ENCODE measurements at regions not wholly inside any gene's neighbourhood (a gene's known extent, or its start where the extent isn't known, plus 50 kb on each side); places are given as distances from the start of the nearest gene placed in this dataset.

- H3K4me2 ChIP-seq (ENCODE audit: low read depth, low read length, poor library complexity, severe bottlenecking): no peak overlapping the region
- no peaks in the 10 kb centered on the region for H3K9me3 ChIP-seq (ENCODE audit: insufficient read depth, low read length)
- H4K20me1 ChIP-seq (ENCODE audit: low read depth, low read length): no peaks in the 10 kb centered on the region
- H3F3A ChIP-seq (ENCODE audit: insufficient read depth): no peaks in the 10 kb centered on the region
- H3K9ac ChIP-seq (ENCODE audit: low read length): no peak overlapping the region
- TF ChIP-seq CTCF (IDR thresholded peaks at IDR 0.05; ENCODE audit: insufficient read depth, low read length, poor library complexity, severe bottlenecking) (no peak), EZH2phosphoT487 (conservative IDR thresholded peaks at IDR 0.05; ENCODE audit: low read length) (no peak)
- no peak overlapping the region for H2AFZ ChIP-seq (ENCODE audit: low read depth, low read length, severe bottlenecking)
- H3K9me2 ChIP-seq (replicated peaks; ENCODE audit: insufficient read depth, low read length): no peaks in the 10 kb centered on the region
- no peak overlapping the region for H3K4me3 ChIP-seq (ENCODE audit: insufficient read depth, low read length, poor library complexity, severe bottlenecking)
- H3K27ac ChIP-seq (ENCODE audit: low read depth, low read length): no peak overlapping the region
- H3K36me3 ChIP-seq (ENCODE audit: low read length): no peaks in the 10 kb centered on the region
- no peaks in the 10 kb centered on the region for H3K79me2 ChIP-seq (ENCODE audit: insufficient read depth, low read length)
- no peaks in the 10 kb centered on the region for H3K27me3 ChIP-seq (ENCODE audit: low read length)
These were observed 614.0 kb upstream of the FOXG1 start for GRCh38 chr14:28152453-28153044.

- H3K4me3 ChIP-seq (ENCODE audit: insufficient read depth, low read length, poor library complexity, severe bottlenecking): no peak overlapping the region
- H3K27ac ChIP-seq (ENCODE audit: low read depth, low read length): no peak overlapping the region
- no peaks in the 10 kb centered on the region for H3K36me3 ChIP-seq (ENCODE audit: low read length)
- H3K9me2 ChIP-seq (replicated peaks; ENCODE audit: insufficient read depth, low read length): no peaks in the 10 kb centered on the region
- no peak overlapping the region for H3K9ac ChIP-seq (ENCODE audit: low read length)
- H3K9me3 ChIP-seq (ENCODE audit: insufficient read depth, low read length): no peaks in the 10 kb centered on the region
- TF ChIP-seq EZH2phosphoT487 (conservative IDR thresholded peaks at IDR 0.05; ENCODE audit: low read length): no peak
- no peak for TF ChIP-seq CTCF (IDR thresholded peaks at IDR 0.05; ENCODE audit: insufficient read depth, low read length, poor library complexity, severe bottlenecking)
- H4K20me1 ChIP-seq (ENCODE audit: low read depth, low read length): no peaks in the 10 kb centered on the region
- no peaks in the 10 kb centered on the region for H3K79me2 ChIP-seq (ENCODE audit: insufficient read depth, low read length)
- no peak overlapping the region for H2AFZ ChIP-seq (ENCODE audit: low read depth, low read length, severe bottlenecking)
- H3F3A ChIP-seq (ENCODE audit: insufficient read depth): no peaks in the 10 kb centered on the region
- H3K27me3 ChIP-seq (ENCODE audit: low read length): no peaks in the 10 kb centered on the region
- no peak overlapping the region for H3K4me2 ChIP-seq (ENCODE audit: low read depth, low read length, poor library complexity, severe bottlenecking)
These were observed 609.2 kb upstream of the FOXG1 start for GRCh38 chr14:28157289-28157869.

- Histone ChIP-seq H3K9me2 (replicated peaks; ENCODE audit: insufficient read depth, low read length) (no peaks in the 10 kb centered on the region), H3F3A (ENCODE audit: insufficient read depth) (no peaks in the 10 kb centered on the region), H3K27ac (ENCODE audit: low read depth, low read length) (no peak overlapping the region), H3K79me2 (ENCODE audit: insufficient read depth, low read length) (no peaks in the 10 kb centered on the region), H3K9ac (ENCODE audit: low read length) (no peak overlapping the region), H2AFZ (ENCODE audit: low read depth, low read length, severe bottlenecking) (no peak overlapping the region), H3K36me3 (ENCODE audit: low read length) (no peaks in the 10 kb centered on the region), H3K4me2 (ENCODE audit: low read depth, low read length, poor library complexity, severe bottlenecking) (no peak overlapping the region), H3K27me3 (ENCODE audit: low read length) (no peaks in the 10 kb centered on the region), H3K9me3 (ENCODE audit: insufficient read depth, low read length) (no peaks in the 10 kb centered on the region), H3K4me3 (ENCODE audit: insufficient read depth, low read length, poor library complexity, severe bottlenecking) (no peak overlapping the region), H4K20me1 (ENCODE audit: low read depth, low read length) (no peaks in the 10 kb centered on the region)
- TF ChIP-seq EZH2phosphoT487 (conservative IDR thresholded peaks at IDR 0.05; ENCODE audit: low read length): no peak
- no peak for TF ChIP-seq CTCF (IDR thresholded peaks at IDR 0.05; ENCODE audit: insufficient read depth, low read length, poor library complexity, severe bottlenecking)
These were observed 608.4 kb upstream of the FOXG1 start for GRCh38 chr14:28157887-28158791.

Measured in SU-DHL-6 (cell line).